NCI-H524 treated with DMSO at 0.1 percent for 48 hours (cell line): ENCODE measurements at regions not wholly inside any gene's neighbourhood (a gene's known extent, or its start where the extent isn't known, plus 50 kb on each side); places are given as distances from the start of the nearest gene placed in this dataset.

Experiments
- DNase-seq: peaks from one replicate; lab custom pipeline; 2025; lab: John Stamatoyannopoulos, UW

- DNase-seq, result peak; percentile 58
Observed at GRCh38 chr3:177569875-177570657, 372.8 kb upstream of the TBL1XR1 start.

GRCh38 chr3:177571271-177571943 lies 374.1 kb upstream of the TBL1XR1 start:
- DNase-seq, result no peak

- no peak for DNase-seq
Observed at GRCh38 chr3:177571944-177572315, 374.6 kb upstream of the TBL1XR1 start.

GRCh38 chr3:177574222-177574856 lies 377.1 kb upstream of the TBL1XR1 start:
- no peak for DNase-seq

- DNase-seq, result no peak
Observed at GRCh38 chr3:177576746-177577145, 379.5 kb upstream of the TBL1XR1 start.

GRCh38 chr3:177578488-177578887 lies 381.2 kb upstream of the TBL1XR1 start:
- DNase-seq, result no peak

GRCh38 chr3:177579419-177579818 lies 382.1 kb upstream of the TBL1XR1 start:
- DNase-seq, result no peak

GRCh38 chr3:177580437-177580836 lies 383.2 kb upstream of the TBL1XR1 start:
- DNase-seq, result no peak

- no peak for DNase-seq
Observed at GRCh38 chr3:177585271-177585670, 388.0 kb upstream of the TBL1XR1 start.

- no peak for DNase-seq
Observed at GRCh38 chr3:177589041-177589650, 391.9 kb upstream of the TBL1XR1 start.

- no peak for DNase-seq
Observed at GRCh38 chr3:177589911-177590381, 392.7 kb upstream of the TBL1XR1 start.

- no peak for DNase-seq
Observed at GRCh38 chr3:177590826-177591225, 393.5 kb upstream of the TBL1XR1 start.

- no peak for DNase-seq
Observed at GRCh38 chr3:177591379-177591778, 394.1 kb upstream of the TBL1XR1 start.

GRCh38 chr3:177594096-177594495 lies 396.8 kb upstream of the TBL1XR1 start:
- DNase-seq, result no peak

GRCh38 chr3:177595530-177596188 lies 398.4 kb upstream of the TBL1XR1 start:
- no peak for DNase-seq

GRCh38 chr3:177596248-177596815 lies 399.1 kb upstream of the TBL1XR1 start:
- DNase-seq, result no peak

GRCh38 chr3:177596816-177597271 lies 399.6 kb upstream of the TBL1XR1 start:
- no peak for DNase-seq

GRCh38 chr3:177597311-177598096 lies 400.2 kb upstream of the TBL1XR1 start:
- DNase-seq, result no peak

GRCh38 chr3:177598097-177598833 lies 401.0 kb upstream of the TBL1XR1 start:
- no peak for DNase-seq

- no peak for DNase-seq
Observed at GRCh38 chr3:177599326-177599725, 402.0 kb upstream of the TBL1XR1 start.
